GM19455 (cell line): ENCODE measurements at regions not wholly inside any gene's neighbourhood (a gene's known extent, or its start where the extent isn't known, plus 50 kb on each side); places are given as distances from the start of the nearest gene placed in this dataset.

Source experiments
- ATAC-seq: cut with Tn5 transposase; IDR thresholded peaks from one replicate; pipeline ENCODE4 v1.9.1; 2021; ENCODE audit not compliant: unreplicated experiment

DNA sequence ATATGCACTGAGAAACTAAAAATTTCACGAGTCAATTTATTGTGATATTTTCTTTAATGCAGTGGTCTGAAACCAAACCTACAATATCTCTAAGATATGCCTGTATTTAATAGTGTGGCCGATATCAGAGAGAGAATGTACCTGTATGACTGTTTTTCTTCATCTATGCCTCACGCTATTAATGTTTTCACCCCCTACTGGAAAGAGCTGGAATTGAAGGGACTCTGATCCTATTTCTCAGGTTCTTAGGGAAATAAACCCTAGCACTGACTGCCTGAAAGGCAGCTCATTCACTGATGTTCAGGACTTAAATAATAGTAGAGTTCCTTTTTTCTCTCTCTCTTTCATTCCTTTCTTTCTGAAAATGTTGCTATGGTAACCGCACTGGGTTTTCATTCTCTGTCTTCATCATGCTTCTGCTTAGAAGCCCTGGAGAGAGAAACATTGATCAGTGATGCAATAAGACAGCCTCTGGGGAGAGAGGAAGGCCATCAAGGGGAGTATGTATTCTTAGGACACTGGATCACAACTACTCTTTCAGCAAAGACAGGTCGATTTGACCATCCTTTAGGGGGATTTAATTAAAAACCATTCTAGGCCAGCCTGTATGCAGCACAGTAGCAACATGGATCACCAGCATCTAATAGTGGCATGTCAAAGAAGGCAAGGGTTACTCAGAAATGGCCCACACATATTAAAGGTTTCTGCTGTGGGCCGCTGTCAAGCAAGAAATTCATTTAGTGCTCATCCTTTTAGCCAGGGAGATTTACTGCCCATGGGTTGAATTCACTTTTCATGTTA is 1135.7 kb downstream of the IGSF11 start:
- no peak for ATAC-seq

DNA sequence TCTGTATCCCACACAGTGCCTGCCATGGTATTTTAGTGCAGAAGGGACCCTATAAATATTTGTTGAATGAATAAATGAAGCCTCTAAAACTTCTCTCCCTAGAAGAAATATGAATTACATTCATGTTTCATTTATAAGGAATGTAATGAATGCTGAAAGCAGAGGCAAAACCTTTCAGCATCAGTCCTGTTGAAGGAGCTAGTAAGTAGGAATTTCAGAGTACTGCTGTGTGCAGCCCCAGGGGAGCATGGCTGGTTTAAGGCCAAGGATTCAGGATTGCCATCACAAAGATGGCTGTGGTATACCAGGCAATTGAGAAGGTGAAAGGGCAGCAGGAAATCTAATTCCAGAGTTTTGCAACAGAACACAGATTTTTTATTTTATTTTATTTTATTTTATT is 1131.4 kb downstream of the IGSF11 start:
- no peak for ATAC-seq

DNA sequence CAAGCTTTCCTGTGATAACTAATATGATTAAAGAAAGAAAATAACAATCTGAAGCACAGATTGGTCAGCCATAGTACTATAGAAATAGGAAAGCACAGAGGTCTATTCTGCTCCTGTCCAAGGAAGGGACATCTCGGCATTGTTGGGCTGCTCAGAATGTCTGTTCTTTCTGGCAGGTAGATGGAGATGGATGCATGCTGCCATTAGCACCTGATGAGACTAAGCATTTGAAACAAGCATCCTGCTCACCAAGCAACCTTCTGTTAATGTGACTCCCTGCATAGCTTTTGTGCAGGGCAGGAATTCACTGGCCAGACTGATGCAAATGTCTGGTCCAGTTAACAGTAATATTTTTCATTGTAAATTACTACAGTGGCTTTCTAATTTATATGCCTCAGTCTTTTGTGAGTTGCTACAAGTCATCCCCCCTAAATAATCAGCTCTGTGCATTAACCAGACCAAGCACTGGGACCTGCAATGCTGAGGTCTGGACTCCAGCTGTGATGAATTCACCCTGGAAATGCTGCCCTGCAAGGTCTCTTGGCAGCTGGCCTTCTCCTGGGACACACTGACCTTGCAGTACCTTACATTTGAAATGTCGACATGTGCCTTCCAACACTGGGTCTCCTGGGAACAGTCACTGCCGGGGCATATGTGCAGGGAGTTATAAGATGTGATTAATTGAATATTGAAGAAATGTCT is 1123.7 kb downstream of the IGSF11 start:
- ATAC-seq = no peak

DNA sequence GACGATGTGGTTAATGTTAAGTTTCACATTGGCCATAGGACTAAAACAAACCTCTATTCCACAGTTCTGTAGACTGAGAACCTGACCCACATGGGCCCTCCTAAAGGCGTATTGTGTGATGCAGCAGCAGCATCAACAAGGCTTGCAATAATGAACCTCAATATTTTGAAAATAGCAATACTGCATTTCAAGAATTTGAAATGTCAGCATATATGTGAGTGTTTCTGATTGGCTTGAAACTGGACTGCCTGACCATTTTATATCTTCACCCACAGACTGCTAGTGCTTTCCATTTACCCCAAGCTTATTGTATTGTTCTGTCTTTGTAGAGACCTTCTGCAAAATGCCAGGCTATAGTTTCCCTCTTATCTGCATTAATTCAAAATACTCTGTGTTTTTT is 1122.3 kb downstream of the IGSF11 start:
- no peak for ATAC-seq

DNA sequence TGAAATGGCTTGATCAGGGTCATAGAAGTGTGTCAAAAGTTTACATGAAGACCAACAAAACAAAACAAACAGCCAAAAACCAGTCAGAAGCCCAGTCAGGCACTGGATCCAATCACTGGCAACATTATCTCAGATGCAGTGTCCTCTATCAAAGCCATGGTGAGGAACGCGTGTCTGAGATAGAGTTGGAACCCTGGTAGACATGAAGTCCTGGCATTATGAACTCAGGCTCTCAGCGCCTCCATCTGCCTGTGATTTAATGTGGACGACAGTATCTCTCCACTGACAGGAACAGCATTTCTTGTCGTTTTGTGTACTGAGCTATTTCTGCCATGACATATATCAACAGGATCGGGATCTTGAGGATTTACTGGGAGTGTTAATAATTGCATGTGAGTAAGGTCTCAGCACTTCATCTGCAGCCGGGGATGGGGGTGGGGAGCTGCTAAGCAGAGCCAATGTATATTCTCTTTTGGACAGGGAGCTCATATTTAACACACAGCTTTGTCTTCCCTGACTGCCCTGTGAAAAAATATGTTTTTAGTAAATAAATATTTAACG is 1120.0 kb downstream of the IGSF11 start:
- no peak for ATAC-seq

DNA sequence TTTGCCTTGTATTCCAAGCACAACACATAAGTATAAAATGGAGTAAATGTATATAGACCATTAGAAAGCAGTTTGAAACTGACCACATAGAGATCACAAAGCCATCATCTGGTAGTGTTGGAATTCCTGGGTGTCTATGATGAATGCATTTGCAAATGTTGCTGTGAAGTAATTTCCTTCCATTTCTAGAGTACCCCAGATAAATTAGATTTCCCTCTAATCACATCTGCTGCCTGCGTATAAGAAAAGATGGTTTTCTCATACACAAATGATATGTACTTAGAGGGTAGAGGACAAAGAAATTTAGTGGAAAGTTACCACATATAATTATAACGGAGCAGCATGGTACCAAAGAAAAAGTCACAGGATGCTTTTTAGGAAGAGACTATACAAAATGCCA is 1117.8 kb downstream of the IGSF11 start:
- ATAC-seq = no peak

DNA sequence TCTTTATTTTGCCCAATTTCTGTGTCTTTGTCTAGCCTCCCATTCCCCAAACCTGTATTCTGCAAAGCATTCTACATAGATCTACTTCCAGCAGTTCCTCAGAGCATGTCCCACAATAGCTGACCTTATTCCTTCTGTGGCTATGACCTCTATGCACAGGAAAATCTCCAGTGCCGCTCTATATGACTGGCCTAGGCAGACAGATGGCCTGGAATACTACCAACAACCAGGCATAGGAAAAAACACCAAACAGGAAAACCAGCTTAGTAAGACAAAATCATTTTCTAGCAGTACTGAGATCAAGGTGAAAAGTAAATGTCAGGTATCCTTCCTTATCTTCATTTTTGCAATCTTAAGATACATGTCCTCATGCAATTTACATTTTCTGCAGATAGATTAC is 1115.0 kb downstream of the IGSF11 start:
- ATAC-seq = no peak

DNA sequence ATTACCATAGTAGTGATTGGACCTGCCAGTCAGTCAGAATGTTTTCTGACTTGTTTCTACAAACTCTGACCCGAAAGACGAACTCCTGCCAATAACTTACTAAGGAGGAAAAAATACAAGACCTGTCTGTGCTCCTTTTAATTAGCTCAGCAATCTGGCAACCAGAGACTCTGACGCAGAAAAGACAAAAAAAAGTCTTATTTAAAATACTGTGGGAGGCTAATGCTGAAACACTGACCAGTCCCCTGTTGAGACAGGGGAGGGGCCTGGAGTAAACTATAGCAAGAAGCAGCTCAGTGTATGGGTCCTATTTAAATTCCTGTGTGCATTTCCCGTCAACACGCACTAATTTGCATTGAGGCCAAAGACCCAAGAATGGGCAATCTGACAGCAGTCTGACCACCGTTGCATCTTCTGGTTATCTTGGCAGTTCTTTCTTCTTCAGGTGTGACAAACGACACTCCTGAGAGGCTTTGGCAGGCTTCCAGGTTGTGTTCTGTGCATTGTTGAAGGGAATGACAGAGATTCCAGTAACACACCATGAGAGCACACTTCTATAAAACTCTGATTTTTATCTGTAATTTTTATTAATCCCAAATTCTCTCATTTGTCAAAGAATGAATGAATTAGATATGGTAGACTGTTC is 1114.3 kb downstream of the IGSF11 start:
- no peak for ATAC-seq

DNA sequence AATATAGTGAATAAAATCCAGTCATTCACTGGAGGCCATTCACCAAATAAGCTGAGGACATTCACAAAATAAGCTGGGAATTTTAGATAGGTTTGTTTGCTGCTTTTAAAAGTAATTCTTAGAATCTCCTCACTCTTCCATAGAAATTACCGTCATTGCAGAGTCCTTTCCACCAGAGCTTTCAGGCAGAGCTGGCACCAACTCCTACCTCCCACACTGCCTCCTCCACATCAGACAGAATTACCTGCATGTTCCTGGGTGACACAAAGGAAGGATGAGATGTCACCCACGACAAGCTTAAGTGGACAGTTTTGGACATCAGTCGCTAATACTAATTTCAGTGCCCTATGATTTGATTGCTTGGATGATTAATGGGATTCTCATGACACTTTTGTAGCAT is 1113.2 kb downstream of the IGSF11 start:
- no peak for ATAC-seq

DNA sequence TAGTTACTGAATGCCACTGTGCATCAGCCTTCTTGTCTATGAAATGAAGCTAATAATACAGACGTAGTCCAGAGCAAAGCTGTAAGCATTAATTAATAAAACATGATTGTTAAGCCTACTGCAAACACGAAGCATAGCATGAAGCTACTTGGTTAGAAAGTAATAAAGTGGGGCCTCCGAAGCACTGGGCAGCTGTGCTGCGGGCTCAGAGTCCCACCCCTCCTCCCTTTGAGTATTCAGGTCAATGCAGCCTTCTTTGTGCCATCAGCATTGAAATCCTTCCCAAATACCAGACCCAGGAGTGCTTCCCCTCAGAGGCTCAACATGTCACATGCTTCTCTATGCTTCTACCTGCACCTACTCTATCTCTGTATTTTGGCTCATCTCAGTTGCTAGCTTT is 1112.6 kb downstream of the IGSF11 start:
- no peak for ATAC-seq

DNA sequence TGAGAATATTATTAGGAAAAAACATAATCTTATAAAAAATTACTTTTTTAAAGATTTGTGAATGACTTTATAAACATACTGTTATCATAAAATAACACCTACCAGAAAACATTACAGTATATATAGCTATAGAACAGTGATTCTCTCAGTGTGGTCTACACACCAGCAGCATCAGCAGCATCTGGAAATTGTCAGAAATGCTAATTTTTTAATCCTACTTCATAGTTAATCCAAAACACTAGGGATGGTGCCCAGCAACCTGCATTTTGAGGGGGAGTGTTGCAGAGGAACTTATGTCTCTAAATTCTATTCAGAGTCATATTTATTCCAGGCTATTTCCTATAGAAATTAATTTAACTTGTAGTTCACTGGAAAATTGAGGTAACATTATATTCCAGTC is 1107.8 kb downstream of the IGSF11 start:
- no peak for ATAC-seq

DNA sequence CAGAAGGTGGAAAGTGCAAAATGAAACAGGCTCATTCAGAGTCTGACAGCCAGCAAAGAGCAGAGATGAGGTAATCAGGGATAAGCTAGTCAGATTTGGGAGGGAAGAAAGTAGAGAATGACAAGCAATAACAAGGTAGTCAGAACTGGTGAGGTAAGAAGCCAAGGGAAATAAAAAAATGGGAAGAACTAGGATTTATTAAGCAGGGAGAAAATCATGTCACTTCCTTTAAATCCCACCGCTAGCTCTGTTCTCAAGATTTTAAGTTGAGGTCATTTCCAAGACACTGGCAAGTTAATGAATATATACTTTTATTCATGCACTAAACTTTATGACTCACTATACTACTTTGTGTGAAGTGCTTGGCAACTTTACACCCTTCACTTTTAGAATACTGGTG is 1106.8 kb downstream of the IGSF11 start:
- no peak for ATAC-seq

DNA sequence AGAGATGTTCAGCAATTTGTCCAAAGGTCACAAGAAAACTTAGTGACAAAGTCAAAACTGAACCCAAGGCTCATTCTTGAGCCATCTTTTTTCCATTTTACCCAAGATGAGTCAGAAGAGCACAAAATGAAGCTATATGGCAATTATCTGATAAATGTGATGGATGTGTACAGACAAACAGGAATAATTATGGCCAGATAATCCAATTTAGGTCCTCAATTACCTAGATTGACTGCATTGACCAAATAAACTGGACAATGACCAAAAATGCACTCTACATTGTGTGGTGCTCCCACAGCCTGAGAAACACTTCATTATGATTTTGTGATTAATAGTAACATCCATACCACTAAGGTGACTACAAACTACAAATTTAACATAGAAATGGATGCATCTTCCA is 1105.8 kb downstream of the IGSF11 start:
- no peak for ATAC-seq

DNA sequence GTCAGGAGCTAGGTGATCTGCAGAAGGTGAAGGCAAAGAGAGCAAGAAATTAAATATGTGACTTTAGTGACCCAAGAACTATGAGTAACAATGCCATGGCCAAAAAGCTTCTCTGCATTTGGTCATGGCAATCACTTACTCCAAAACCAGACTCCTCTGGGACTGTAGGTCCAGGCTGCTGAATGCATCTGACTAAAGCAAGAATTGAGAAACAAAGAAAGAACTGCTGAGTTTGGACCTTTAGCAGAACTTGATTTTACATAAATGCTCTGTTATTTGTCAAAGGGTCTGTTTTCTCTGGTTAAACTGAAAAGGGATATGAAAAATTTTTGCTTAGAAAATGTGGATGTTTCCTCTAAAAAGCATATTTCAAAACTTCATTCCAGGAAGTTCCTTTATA is 1102.2 kb downstream of the IGSF11 start:
- no peak for ATAC-seq

DNA sequence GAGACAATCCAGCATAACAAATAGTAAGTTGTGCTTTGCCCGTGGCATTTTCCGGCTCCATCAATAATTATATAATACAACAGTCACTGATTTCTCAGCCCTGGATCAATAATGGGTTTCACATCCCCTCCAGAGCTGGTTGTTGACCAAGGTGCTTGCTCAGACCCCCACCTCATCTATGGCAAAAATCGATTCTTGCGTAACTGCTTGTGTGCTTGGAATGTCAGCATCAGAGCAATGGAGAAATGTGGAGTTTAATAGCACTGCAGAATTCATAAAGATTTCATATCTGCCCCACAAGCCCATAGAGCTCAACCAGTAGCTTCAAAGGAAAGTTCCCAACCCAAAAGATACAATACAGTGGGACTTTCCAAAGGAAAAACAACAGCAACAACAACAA is 1098.5 kb downstream of the IGSF11 start:
- ATAC-seq = no peak

DNA sequence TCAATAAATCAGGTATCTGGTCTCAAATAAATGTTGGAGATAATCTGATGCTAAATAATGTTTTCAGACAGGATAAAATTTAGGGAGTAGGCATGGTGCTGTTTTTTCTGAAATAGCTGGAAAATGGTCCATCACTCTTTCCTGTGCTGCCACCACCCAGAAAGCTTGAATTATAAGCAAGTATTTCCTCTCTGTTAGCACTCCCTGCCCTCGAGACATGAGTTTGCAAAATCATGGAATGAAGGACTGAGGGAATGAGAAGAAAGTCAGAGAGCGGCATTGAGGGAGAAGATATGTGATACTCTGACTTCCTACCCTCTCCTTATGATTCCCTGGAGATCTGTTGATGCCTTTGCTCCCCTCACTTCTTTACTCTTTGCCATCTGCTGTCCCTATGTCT is 1095.7 kb downstream of the IGSF11 start:
- no peak for ATAC-seq

DNA sequence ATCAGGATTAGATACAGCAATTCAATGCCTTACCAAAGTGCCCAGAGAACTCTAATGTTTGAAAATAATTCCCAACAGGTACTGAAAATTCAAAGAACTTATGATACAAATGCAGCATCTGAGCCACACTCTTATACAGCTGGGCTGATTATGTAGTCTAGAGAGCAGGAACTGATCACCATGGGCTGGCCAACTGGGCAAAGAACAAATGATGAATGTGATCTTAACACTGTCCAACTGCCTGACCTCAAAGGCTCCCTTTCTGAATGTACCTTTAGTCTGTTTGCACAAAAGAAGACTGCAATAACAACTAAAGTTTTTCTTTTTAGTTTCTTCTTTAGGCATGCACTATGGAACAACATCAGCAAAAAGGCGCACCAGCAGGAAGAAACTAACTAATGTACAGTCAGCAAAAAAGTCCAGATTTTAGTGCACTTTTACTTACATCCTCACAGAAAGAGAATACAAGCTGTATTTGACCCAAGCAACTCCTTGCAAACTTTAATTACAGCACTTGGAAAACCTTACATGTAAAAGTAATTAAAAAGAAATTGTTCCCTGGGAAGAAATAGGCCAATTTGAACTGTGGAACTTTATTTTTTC is 1095.1 kb downstream of the IGSF11 start:
- ATAC-seq = no peak

DNA sequence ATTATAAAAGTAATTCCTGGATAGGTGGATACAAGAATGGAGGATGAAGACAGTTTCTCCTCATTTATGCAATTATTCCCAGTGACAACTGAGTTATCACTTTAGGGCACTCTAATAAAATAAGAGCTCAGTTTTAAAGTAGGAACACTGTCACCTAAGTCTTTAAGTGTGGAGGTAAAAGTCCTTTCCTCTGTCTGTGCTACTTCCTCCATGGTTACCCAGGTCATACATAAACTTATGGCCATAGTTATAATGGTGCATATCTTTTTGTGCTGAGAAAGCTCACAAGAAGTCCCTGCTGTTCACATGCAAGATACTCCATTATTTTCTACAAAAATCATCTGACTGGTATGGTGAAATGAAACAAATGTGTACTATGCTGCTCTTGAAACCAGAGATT is 1093.6 kb downstream of the IGSF11 start:
- ATAC-seq = no peak

DNA sequence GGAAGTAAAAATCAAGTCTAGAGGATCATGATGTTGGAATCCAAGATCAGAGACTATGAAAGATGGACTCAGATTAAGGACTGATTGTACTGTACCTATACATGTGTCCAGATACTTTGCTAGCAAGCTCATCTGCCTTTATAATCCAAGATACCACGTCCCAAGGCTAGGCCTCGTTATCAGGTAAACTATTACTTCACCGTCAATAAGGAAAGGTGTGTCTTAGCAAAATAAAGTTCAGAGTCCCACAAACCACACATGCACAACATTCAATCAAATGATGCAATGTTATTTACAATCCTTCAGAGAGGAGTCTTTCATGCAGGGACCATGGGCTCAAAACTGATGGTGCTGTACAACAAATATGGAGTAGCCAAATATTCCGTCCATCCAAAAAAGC is 1092.9 kb downstream of the IGSF11 start:
- ATAC-seq = no peak

DNA sequence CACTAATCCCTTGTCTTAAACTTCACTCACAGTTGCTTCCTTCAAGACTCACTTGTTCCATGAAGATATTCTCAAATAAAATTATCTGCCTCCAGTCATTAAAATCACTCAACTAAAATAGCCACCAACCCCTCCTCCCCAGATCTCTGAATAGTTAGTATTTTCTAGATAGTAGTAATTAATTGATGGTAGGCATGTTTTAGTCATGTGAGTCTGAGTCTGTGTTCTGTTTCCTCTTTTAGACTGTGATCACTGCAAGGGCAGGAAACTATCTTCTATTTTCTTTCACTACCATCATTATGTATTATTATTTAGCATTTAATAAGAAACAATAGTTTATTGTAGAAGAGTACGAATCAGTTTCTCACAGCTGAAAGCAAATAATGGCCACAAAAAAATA is 1080.5 kb downstream of the IGSF11 start:
- ATAC-seq = no peak

DNA sequence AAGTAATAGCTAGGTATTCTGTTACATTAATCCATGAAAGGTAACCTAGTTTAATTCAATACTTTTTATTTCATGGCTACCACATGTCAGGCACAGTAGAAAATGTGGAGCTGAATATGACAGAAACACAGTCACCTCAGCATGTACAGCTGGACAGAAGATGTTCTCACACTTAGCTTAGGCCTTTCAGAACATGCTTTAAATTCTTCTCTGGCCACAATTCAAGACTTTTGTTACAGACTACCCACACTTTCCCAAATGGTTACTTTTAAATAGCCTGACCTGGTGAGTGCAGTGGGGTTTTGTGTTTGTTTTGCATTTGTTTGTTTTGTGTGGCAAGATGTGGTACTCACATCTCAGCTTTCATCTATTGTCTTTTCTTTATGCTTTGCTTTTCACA is 1079.5 kb downstream of the IGSF11 start:
- ATAC-seq = no peak

DNA sequence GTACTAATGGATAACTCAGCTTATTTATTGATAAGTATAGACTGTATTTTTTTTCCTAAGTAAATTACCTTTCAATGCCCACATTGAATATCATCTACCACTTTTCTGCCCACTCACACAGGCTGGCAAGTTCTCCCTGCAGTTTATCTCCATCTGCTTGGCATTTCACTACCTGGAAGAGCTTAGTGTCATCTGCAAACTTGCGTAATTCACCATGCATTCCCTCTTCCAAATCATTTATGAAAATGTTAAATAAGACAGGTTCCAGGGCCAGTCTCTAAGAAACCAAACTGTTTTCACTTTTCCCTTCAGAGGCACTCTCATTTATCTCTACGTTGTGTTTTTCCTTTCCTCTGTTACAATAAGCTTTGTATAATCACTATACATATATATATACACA is 1076.6 kb downstream of the IGSF11 start:
- ATAC-seq = no peak
